Prostate gland (tissue), 2 donors: ENCODE measurements at regions not wholly inside any gene's neighbourhood (a gene's known extent, or its start where the extent isn't known, plus 50 kb on each side); places are given as distances from the start of the nearest gene placed in this dataset.

Experiments
- DNase-seq: peaks from one replicate; pipeline ENCODE4 v3.0.0-alpha.2; 2019; ENCODE audit warnings: low spot score
- H3K27ac ChIP-seq, 2 donors: fragments of 200-600 bp; sonication (generic); 2 replicates each; pipeline ENCODE4 v1.5.1; 2017 to 2019
- H3K27me3 ChIP-seq: fragments of 200-600 bp; sonication (generic); replicated peaks from 2 replicates; pipeline ENCODE4 v1.5.1; 2019; ENCODE audit not compliant: insufficient read depth
- H3K36me3 ChIP-seq, 2 donors: fragments of 200-600 bp; sonication (generic); 1 replicate in 1 of 2; 2 replicates in 1 of 2; pipeline versions ENCODE4 v1.5.1 to v1.8.1; 2017 to 2019
- H3K4me1 ChIP-seq: fragments of 200-600 bp; sonication (generic); replicated peaks from 2 replicates; pipeline ENCODE4 v1.5.1; 2019
- H3K4me3 ChIP-seq, 2 donors: fragments of 200-600 bp; sonication (generic); 2 replicates each; pipeline ENCODE4 v1.5.1; 2017 to 2019
- H3K9me3 ChIP-seq: fragments of 200-600 bp; sonication (generic); 2 replicates; pipeline ENCODE4 v1.5.1; 2017
- POLR2A ChIP-seq: fragments of 450-650 bp; IDR thresholded peaks from one replicate; pipeline ENCODE4 v1.6.1; 2016; ENCODE audit warnings: antibody characterized with exemption, mild to moderate bottlenecking
- POLR2AphosphoS5 ChIP-seq: sonication (generic); formaldehyde crosslinking; IDR thresholded peaks from one replicate; pipeline ENCODE4 v1.6.1; 2017; ENCODE audit warnings: antibody characterized with exemption
- WGBS: methylation state at CpG from one replicate; pipeline ENCODE4 v1.1.5; 2018; 5-methylcytosine and 5-hydroxymethylcytosine counted together
- intact Hi-C: fragments of 100-400 bp; cut with DNase I; formaldehyde crosslinking; loops from one replicate; pipeline ENCODE4 v1.14.2; 2022
- TF ChIP-seq, protein P1 (sequence below), 4 experiments: fragments of 200-600 bp in 2 of 4; fragments of 450-650 bp in 2 of 4; sonication (generic) in 2 of 4; IDR thresholded peaks; 1 replicate in 3 of 4; 2 replicates in 1 of 4; pipeline ENCODE4 v1.5.1; 2016 to 2019; ENCODE audit warnings: antibody characterized with exemption in 4 of 4, mild to moderate bottlenecking in 2 of 4, moderate library complexity in 2 of 4

DNA sequence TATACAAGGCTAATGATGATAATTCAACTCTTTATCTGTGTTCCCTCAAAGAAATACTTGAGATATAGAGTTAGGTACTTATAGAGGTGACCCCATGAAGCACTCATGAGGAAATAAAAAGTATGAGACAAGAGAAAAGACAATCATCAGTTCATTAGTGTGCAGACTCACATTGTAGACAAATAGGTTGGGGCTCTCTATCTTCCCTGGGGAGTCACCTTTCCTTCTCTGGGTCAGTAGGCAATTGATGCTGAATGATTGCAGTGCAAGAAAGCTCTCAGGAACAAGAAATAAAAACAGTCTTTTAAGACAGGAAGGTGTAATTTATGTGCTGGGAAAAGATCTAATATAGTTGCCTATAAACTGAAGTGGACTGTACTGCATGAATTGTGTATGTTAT lies 1357.6 kb upstream of the EPHA6 start:
- no peaks in the 10 kb centered on the region for H3K36me3 ChIP-seq
- TF ChIP-seq POLR2A (no peak), POLR2AphosphoS5 (no peak)
- TF ChIP-seq, protein P1, sequence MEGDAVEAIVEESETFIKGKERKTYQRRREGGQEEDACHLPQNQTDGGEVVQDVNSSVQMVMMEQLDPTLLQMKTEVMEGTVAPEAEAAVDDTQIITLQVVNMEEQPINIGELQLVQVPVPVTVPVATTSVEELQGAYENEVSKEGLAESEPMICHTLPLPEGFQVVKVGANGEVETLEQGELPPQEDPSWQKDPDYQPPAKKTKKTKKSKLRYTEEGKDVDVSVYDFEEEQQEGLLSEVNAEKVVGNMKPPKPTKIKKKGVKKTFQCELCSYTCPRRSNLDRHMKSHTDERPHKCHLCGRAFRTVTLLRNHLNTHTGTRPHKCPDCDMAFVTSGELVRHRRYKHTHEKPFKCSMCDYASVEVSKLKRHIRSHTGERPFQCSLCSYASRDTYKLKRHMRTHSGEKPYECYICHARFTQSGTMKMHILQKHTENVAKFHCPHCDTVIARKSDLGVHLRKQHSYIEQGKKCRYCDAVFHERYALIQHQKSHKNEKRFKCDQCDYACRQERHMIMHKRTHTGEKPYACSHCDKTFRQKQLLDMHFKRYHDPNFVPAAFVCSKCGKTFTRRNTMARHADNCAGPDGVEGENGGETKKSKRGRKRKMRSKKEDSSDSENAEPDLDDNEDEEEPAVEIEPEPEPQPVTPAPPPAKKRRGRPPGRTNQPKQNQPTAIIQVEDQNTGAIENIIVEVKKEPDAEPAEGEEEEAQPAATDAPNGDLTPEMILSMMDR (IDR thresholded peaks at IDR 0.05), result no peak
- H3K4me1 ChIP-seq, result no peaks in the 10 kb centered on the region
- DNase-seq, result no peak
- H3K27ac ChIP-seq, result no peak overlapping the region
- no peaks in the 10 kb centered on the region for H3K9me3 ChIP-seq
- intact Hi-C loops, result no loop called here
- H3K4me3 ChIP-seq, result no peak overlapping the region
- no peaks in the 10 kb centered on the region for H3K27me3 ChIP-seq

DNA sequence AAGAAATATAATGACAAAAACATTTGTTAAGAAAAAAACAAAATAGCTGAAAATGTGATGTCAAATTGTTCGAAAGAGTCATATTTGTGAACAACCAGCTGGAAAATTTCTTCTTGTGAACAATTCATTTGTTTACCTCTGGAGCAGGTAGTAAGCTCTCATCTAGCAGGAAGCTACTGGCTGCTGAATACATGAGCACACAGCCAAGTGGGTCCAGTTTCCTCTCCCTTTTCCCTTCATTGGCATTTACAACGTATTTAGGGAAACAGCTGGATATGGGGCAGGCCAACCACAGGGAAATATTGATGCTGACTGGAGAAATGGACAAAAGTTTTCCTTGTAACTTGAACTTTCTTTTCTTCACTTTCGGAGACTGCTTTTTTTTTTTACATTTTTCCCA lies 1354.7 kb upstream of the EPHA6 start:
- Histone ChIP-seq H3K36me3 (no peaks in the 10 kb centered on the region), H3K27me3 (no peaks in the 10 kb centered on the region), H3K4me1 (no peaks in the 10 kb centered on the region), H3K27ac (no peak overlapping the region), H3K4me3 (no peak overlapping the region), H3K9me3 (no peaks in the 10 kb centered on the region)
- DNase-seq, result no peak
- TF ChIP-seq POLR2A (no peak), POLR2AphosphoS5 (no peak)
- TF ChIP-seq, protein P1 (IDR thresholded peaks at IDR 0.05), result no peak
- WGBS, result 61% methylated on average over 3 of the region's 3 CpGs
- intact Hi-C loops, result no loop called here

DNA sequence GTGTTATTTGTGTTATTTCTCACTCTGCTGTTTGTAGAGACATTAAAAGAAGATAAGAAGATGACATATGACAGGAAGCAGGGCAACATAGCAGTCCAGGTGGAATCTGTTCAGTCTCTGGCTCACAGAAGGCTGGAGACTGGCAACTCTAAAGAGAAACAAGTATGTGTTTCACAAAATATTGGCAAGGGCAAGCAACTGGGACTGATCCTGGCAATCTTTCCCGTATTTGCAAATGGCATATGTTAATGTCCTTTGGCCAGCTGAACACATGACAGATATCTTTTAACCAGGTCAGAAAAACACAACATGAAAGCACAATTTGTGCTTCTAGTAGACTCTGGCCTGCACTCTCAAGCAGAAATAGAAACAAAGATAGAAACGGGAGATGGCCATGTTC lies 1354.1 kb upstream of the EPHA6 start:
- DNase-seq, result no peak
- no peak overlapping the region for H3K4me3 ChIP-seq
- TF ChIP-seq POLR2A, result no peak
- TF ChIP-seq, protein P1 (IDR thresholded peaks at IDR 0.05), result no peak
- H3K27me3 ChIP-seq, result no peaks in the 10 kb centered on the region
- intact Hi-C loops, result no loop called here
- H3K9me3 ChIP-seq, result no peaks in the 10 kb centered on the region
- no peak overlapping the region for H3K27ac ChIP-seq
- H3K36me3 ChIP-seq, result no peaks in the 10 kb centered on the region
- 40% methylated on average over 2 of the region's 2 CpGs for WGBS
- H3K4me1 ChIP-seq, result no peaks in the 10 kb centered on the region

DNA sequence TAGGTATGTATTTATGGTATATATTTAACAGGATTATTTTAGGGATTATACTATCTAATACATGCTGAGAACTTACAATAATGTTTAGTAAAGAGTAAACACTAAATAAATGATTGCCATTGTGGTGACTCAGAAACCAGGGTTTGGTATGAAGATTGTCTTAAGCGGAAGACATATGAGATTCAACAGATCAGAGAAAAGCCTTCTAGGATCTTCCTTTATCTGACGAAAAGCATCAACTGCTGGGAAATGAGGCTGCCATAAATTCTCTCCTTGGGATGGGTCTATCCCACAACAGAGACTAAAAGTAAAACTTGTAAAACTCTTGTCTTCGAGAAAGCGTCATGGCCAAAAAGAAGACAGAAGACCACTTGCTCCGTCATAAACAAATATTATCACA lies 1352.2 kb upstream of the EPHA6 start:
- Histone ChIP-seq H3K27ac (no peak overlapping the region), H3K4me3 (no peak overlapping the region), H3K36me3 (no peaks in the 10 kb centered on the region), H3K9me3 (no peaks in the 10 kb centered on the region), H3K27me3 (no peaks in the 10 kb centered on the region), H3K4me1 (no peaks in the 10 kb centered on the region)
- intact Hi-C loops, result no loop called here
- no peak for DNase-seq
- 78% methylated on average over 5 of the region's 5 CpGs for WGBS
- TF ChIP-seq, protein P1 (IDR thresholded peaks at IDR 0.05), result no peak
- TF ChIP-seq POLR2AphosphoS5 (no peak), POLR2A (no peak)

DNA sequence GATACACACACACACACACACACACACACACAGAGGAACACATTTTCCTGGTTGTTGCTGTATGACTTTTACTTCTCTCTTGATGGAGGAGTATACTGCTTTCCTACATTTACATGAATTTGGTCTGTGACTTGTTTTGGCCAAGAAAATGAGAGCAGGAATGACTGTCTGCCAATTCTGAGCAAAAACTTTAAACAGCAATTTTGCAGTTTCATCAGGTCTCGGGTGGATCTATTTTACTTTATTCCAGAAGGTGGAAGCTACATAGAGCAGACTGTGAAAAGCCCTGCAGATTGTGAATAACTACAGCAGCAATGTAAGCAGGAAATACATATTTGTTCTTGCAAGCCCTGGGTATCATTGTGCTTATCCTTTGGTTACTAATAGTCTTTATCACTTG lies 1350.0 kb upstream of the EPHA6 start:
- WGBS, result 60% methylated on average over 1 of the region's 1 CpG
- TF ChIP-seq, protein P1 (IDR thresholded peaks at IDR 0.05), result no peak
- TF ChIP-seq POLR2AphosphoS5, result no peak
- TF ChIP-seq POLR2A, result no peak
- Histone ChIP-seq H3K27ac (no peak overlapping the region), H3K27me3 (no peaks in the 10 kb centered on the region), H3K36me3 (no peaks in the 10 kb centered on the region), H3K4me1 (no peaks in the 10 kb centered on the region), H3K4me3 (no peak overlapping the region), H3K9me3 (no peaks in the 10 kb centered on the region)
- intact Hi-C loops, result no loop called here
- no peak for DNase-seq
